ENCODE measurements at regions not wholly inside any gene's neighbourhood (a gene's known extent, or its start where the extent isn't known, plus 50 kb on each side); places are given as distances from the start of the nearest gene placed in this dataset.

DNA sequence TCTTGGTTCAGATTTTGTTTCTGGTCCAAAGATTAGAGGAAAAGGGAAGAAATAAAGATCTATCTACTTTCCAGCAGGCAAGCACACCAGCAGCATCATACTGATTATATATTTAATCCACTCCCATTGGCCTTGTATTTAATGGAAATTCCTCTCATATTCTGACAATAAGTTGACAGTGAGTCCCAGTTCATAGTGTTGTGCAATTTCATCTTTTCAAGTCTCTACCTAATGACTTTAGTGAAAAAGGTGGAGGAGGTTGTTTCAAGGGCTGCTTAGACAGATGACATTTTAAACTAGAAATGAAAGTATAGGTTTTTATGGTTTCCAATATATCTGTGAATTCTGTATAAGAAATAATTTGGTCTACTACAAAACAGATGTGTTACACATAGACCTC, 298.6 kb downstream of the PABPC4L start:
- Histone ChIP-seq H3K4me1 (ENCODE audit: control insufficient read depth, insufficient read depth, low read length) (no peaks in the 10 kb centered on the region), H3K4me3 (ENCODE audit: low read length) (no peak overlapping the region), H3K27me3 (ENCODE audit: control insufficient read depth, insufficient read depth, low read length) (no peaks in the 10 kb centered on the region), H3K36me3 (ENCODE audit: control insufficient read depth, insufficient read depth, low read length) (no peaks in the 10 kb centered on the region), H3K9me3 (ENCODE audit: control insufficient read depth, insufficient read depth, low read length) (no peaks in the 10 kb centered on the region), H3K27ac (ENCODE audit: low read length) (no peak overlapping the region)
- DNase-seq (ENCODE audit: low read depth, low spot score): no peak

DNA sequence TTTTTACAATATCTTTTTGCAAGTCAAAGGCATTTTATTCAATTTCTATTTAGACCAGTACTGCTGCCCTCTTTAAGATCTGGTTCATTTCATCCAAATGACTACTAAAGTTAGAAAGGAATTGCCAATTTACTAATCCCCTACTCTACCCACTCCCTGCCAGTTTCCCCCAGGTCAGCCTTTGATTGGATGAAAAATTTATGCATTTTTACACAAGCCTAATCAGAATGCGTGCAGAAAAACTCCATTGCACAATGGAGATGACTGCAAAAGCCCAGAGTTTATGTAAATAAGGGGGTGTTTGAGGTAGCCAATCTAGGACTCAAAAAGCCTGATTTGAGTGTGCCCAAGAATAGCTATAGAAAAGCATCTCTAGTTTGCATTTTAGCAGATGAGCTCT, 310.6 kb downstream of the PABPC4L start:
- no peak for DNase-seq (ENCODE audit: low read depth, low spot score)
- no CpG with 5 or more reads among the region's 1 CpG for WGBS (ENCODE audit: insufficient coverage, insufficient read length)
- Histone ChIP-seq H3K9me3 (ENCODE audit: control insufficient read depth, insufficient read depth, low read length) (no peaks in the 10 kb centered on the region), H3K4me3 (ENCODE audit: low read length) (no peak overlapping the region), H3K27ac (ENCODE audit: low read length) (no peak overlapping the region), H3K27me3 (ENCODE audit: control insufficient read depth, insufficient read depth, low read length) (no peaks in the 10 kb centered on the region), H3K36me3 (ENCODE audit: control insufficient read depth, insufficient read depth, low read length) (no peaks in the 10 kb centered on the region), H3K4me1 (ENCODE audit: control insufficient read depth, insufficient read depth, low read length) (no peaks in the 10 kb centered on the region)

DNA sequence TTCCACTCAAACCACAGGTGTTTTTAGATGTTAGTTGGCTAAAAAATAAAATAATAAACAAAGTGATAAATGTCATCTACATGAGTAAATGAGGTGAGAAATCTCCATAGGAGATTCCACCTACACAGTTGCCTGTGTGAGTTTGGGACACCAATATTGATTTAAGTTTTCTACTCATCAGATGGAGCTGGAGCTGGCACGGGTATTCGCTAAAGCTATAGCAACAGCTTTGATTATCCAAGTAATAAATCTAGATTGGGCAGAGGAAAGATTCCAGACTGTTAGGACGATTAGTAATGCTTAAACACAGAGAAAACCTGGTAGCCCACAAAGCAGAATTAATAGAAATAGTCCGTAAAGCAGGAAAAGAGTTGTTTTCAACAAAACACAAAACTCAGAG, 313.9 kb downstream of the PABPC4L start:
- H3K27me3 ChIP-seq (ENCODE audit: control insufficient read depth, insufficient read depth, low read length): no peaks in the 10 kb centered on the region
- no peaks in the 10 kb centered on the region for H3K4me1 ChIP-seq (ENCODE audit: control insufficient read depth, insufficient read depth, low read length)
- whole genome bisulfite sequencing (ENCODE audit: insufficient coverage, insufficient read length): no CpG with 5 or more reads among the region's 4 CpGs
- H3K27ac ChIP-seq (ENCODE audit: low read length): no peak overlapping the region
- DNase-seq (ENCODE audit: low read depth, low spot score): no peak
- H3K9me3 ChIP-seq (ENCODE audit: control insufficient read depth, insufficient read depth, low read length): no peaks in the 10 kb centered on the region
- H3K4me3 ChIP-seq (ENCODE audit: low read length): no peak overlapping the region
- H3K36me3 ChIP-seq (ENCODE audit: control insufficient read depth, insufficient read depth, low read length): no peaks in the 10 kb centered on the region

DNA sequence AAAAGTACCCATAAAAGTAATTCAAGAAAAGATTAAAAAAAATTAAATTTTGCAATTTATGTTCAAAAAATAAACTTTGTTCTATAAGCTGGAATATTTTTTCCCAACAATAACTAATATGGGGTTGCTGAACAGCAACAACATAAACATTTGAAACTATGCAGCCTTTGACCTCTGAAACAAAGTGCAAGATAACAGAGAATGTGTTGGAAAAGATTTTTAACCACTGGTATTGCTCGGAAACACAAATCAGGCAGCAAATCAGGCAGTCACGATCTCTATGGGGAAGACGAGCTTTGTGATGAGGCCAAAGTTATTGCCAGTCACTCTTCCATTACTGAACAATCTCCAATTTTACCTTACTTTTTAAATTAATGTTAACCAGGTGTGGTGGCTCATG, 332.1 kb downstream of the PABPC4L start:
- Histone ChIP-seq H3K4me1 (ENCODE audit: control insufficient read depth, insufficient read depth, low read length) (no peaks in the 10 kb centered on the region), H3K36me3 (ENCODE audit: control insufficient read depth, insufficient read depth, low read length) (no peaks in the 10 kb centered on the region), H3K27me3 (ENCODE audit: control insufficient read depth, insufficient read depth, low read length) (no peaks in the 10 kb centered on the region), H3K4me3 (ENCODE audit: low read length) (no peak overlapping the region), H3K27ac (ENCODE audit: low read length) (no peak overlapping the region), H3K9me3 (ENCODE audit: control insufficient read depth, insufficient read depth, low read length) (no peaks in the 10 kb centered on the region)
- no peak for DNase-seq (ENCODE audit: low read depth, low spot score)
- WGBS (ENCODE audit: insufficient coverage, insufficient read length): no CpG with 5 or more reads among the region's 3 CpGs

DNA sequence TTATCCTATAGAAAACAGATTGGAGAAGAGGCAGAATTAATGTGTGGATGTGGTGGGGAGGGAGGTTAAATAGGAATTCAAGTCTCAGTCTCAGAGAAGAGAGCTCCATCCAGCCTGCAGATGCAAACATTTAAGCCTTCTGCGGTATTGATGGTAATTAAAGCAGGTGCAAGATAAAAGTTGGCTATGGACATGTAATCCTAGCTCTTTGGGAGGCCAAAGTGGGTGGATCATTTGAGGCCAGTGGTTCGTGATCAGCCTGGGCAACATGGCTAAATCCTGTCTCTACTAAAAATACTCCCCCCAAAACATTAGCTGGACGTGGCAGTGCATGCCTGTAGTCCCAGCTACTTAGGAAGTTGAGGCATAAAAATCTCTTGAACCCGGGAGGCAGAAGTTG, 332.7 kb downstream of the PABPC4L start:
- H3K9me3 ChIP-seq (ENCODE audit: control insufficient read depth, insufficient read depth, low read length): no peaks in the 10 kb centered on the region
- no CpG with 5 or more reads among the region's 4 CpGs for WGBS (ENCODE audit: insufficient coverage, insufficient read length)
- H3K4me3 ChIP-seq (ENCODE audit: low read length): no peak overlapping the region
- H3K36me3 ChIP-seq (ENCODE audit: control insufficient read depth, insufficient read depth, low read length): no peaks in the 10 kb centered on the region
- no peak overlapping the region for H3K27ac ChIP-seq (ENCODE audit: low read length)
- DNase-seq (ENCODE audit: low read depth, low spot score): no peak
- H3K27me3 ChIP-seq (ENCODE audit: control insufficient read depth, insufficient read depth, low read length): no peaks in the 10 kb centered on the region
- no peaks in the 10 kb centered on the region for H3K4me1 ChIP-seq (ENCODE audit: control insufficient read depth, insufficient read depth, low read length)

DNA sequence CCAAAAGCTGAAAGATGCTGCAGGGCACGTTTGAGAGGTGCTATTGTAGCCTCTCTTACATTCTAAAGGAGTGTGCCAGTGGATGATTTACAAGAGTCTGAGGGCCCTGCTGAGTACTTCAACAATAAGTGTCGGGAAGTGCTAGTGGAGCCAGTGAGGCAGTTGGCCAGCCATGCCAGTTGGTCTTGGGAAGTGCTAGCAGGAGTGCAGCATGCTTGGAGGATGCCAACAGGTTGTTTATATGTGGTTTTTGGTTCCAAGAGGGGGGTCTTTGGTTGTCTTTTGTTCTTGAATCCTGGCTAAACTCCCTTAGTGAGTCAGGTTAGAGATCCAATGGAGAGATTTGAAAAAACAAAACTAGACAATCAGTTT, 335.3 kb downstream of the PABPC4L start:
- Histone ChIP-seq H3K27me3 (ENCODE audit: control insufficient read depth, insufficient read depth, low read length) (no peaks in the 10 kb centered on the region), H3K9me3 (ENCODE audit: control insufficient read depth, insufficient read depth, low read length) (no peaks in the 10 kb centered on the region), H3K27ac (ENCODE audit: low read length) (no peak overlapping the region), H3K4me1 (ENCODE audit: control insufficient read depth, insufficient read depth, low read length) (no peaks in the 10 kb centered on the region), H3K4me3 (ENCODE audit: low read length) (no peak overlapping the region), H3K36me3 (ENCODE audit: control insufficient read depth, insufficient read depth, low read length) (no peaks in the 10 kb centered on the region)
- WGBS (ENCODE audit: insufficient coverage, insufficient read length): no CpG with 5 or more reads among the region's 2 CpGs
- no peak for DNase-seq (ENCODE audit: low read depth, low spot score)

DNA sequence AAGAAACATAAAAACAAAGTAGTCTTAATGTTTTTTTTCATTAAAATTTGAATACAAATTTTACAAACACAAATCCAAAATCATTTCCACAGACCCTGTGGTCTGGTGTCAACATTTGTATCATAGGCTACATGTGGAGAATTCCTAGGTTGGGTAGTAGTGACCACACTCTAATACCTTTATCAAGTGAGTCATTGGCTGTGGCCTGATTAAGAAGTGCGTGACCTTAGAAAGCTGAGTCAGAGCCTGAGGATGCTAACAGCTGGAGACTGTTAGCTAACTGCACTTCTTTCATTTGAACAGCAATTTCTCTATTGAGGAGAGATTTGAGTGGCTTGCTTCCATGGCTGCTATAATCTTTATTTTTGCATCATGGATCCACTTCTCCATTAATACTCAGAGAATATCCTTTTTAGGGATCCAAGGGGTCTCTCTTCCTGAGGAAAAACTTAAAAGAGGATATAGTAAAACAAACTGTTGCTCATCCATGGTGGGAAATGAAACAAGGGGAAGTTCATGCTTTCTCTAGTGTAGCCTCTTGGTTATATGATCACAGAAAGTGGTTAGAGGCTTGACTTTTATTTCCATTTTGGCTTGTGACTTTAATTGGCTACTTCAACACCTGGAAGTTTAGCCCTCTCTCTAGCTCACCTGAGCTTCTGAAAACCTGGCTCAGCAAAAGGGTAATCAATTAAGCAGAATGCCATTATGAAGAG, 335.8 kb downstream of the PABPC4L start:
- DNase-seq (ENCODE audit: low read depth, low spot score): no peak
- no peaks in the 10 kb centered on the region for H3K27me3 ChIP-seq (ENCODE audit: control insufficient read depth, insufficient read depth, low read length)
- H3K27ac ChIP-seq (ENCODE audit: low read length): no peak overlapping the region
- H3K36me3 ChIP-seq (ENCODE audit: control insufficient read depth, insufficient read depth, low read length): no peaks in the 10 kb centered on the region
- no peaks in the 10 kb centered on the region for H3K4me1 ChIP-seq (ENCODE audit: control insufficient read depth, insufficient read depth, low read length)
- H3K9me3 ChIP-seq (ENCODE audit: control insufficient read depth, insufficient read depth, low read length): no peaks in the 10 kb centered on the region
- H3K4me3 ChIP-seq (ENCODE audit: low read length): no peak overlapping the region
- no CpG with 5 or more reads among the region's 1 CpG for WGBS (ENCODE audit: insufficient coverage, insufficient read length)

DNA sequence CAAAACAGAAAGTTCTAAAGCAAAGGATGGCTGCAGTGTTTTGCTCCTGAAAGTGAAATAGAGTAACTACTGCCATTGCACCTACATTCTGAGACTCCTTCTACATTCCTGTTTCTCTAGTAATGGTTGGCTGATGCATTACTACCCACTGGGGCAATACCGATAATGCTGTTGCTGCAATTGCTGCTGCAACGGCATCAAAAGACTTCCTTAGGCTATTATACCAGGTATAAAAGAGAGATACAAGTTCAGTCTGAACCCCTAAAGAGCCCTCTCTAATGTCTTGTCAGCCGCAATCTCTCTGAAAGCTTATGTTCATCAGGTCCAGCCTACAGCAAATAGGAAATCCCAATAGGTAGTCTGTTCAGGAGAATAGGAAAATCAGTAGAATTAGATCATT, 338.4 kb downstream of the PABPC4L start:
- Histone ChIP-seq H3K27ac (ENCODE audit: low read length) (no peak overlapping the region), H3K9me3 (ENCODE audit: control insufficient read depth, insufficient read depth, low read length) (no peaks in the 10 kb centered on the region), H3K36me3 (ENCODE audit: control insufficient read depth, insufficient read depth, low read length) (no peaks in the 10 kb centered on the region), H3K4me1 (ENCODE audit: control insufficient read depth, insufficient read depth, low read length) (no peaks in the 10 kb centered on the region), H3K4me3 (ENCODE audit: low read length) (no peak overlapping the region), H3K27me3 (ENCODE audit: control insufficient read depth, insufficient read depth, low read length) (no peaks in the 10 kb centered on the region)
- no peak for DNase-seq (ENCODE audit: low read depth, low spot score)
- no CpG with 5 or more reads among the region's 3 CpGs for WGBS (ENCODE audit: insufficient coverage, insufficient read length)

DNA sequence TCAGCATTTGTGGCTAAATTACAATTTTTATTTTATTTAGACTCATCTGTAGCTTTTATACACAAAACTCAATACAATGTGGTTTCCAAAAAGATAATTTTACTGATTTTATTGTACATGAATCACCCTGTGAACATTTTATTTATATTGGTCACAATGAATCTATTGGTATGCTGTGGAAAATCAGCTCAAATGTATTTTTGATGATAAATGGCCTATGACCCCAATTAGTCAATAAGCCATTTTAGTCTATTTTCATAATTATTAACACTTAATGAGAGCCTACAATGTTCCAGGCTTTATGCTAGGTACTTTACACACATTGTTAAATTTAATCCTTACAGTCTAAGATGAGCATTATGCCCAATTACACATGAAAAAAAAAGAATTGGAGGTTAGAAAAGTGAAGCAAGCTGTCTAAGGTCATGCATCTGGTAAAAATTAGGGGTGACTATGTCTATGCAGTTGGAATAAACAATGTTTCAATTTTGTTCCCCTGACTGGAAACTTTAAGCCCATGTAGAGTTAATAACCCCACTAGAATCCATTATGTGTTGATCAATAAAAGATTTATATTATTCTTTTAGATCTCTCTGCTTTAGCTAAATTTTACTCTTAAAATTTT, 344.7 kb downstream of the PABPC4L start:
- no peaks in the 10 kb centered on the region for H3K36me3 ChIP-seq (ENCODE audit: control insufficient read depth, insufficient read depth, low read length)
- no peaks in the 10 kb centered on the region for H3K9me3 ChIP-seq (ENCODE audit: control insufficient read depth, insufficient read depth, low read length)
- no peaks in the 10 kb centered on the region for H3K4me1 ChIP-seq (ENCODE audit: control insufficient read depth, insufficient read depth, low read length)
- no peak overlapping the region for H3K4me3 ChIP-seq (ENCODE audit: low read length)
- H3K27ac ChIP-seq (ENCODE audit: low read length): no peak overlapping the region
- H3K27me3 ChIP-seq (ENCODE audit: control insufficient read depth, insufficient read depth, low read length): no peaks in the 10 kb centered on the region
- no peak for DNase-seq (ENCODE audit: low read depth, low spot score)

DNA sequence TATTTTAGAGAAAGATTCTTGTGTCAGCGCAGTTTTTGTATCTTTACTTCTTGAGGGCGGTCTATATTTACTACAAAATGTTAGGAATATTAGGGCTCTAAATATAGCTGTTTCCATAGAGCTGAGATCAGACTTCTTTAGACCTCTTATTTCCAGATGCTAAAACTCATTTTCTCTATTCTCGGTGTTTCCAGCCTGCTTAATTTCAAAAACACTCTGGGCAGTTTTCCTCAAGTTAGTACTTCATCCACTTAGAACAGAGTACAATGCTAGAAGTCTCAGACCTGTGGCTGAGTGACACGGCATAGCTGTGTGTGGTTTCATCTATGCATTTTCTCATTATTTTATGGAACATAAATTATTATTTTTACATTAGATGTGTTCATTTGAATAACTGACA, 346.6 kb downstream of the PABPC4L start:
- Histone ChIP-seq H3K4me1 (ENCODE audit: control insufficient read depth, insufficient read depth, low read length) (no peaks in the 10 kb centered on the region), H3K9me3 (ENCODE audit: control insufficient read depth, insufficient read depth, low read length) (no peaks in the 10 kb centered on the region), H3K27ac (ENCODE audit: low read length) (no peak overlapping the region), H3K27me3 (ENCODE audit: control insufficient read depth, insufficient read depth, low read length) (no peaks in the 10 kb centered on the region), H3K4me3 (ENCODE audit: low read length) (no peak overlapping the region), H3K36me3 (ENCODE audit: control insufficient read depth, insufficient read depth, low read length) (no peaks in the 10 kb centered on the region)
- no CpG with 5 or more reads among the region's 4 CpGs for WGBS (ENCODE audit: insufficient coverage, insufficient read length)
- no peak for DNase-seq (ENCODE audit: low read depth, low spot score)

DNA sequence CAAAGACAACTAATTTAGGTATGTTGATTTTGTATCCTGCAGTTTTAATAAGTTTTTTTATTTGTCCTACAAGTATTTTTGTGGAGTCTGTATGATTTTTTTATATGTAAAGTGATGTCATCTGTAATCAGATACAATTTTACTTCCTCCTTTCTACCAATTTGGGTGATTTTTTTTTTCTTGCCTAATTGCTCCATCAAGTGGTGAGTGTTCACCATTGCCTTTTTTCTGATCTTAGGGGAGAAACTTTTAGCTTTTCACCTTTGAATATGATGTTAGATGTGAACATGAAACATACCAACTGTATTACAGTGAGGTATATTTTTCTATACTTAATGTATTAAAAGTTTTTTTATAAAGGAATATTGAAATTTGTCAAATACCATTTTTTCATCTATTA, 362.3 kb downstream of the PABPC4L start:
- H3K4me1 ChIP-seq (ENCODE audit: control insufficient read depth, insufficient read depth, low read length): no peaks in the 10 kb centered on the region
- no peak for DNase-seq (ENCODE audit: low read depth, low spot score)
- H3K27ac ChIP-seq (ENCODE audit: low read length): no peak overlapping the region
- H3K36me3 ChIP-seq (ENCODE audit: control insufficient read depth, insufficient read depth, low read length): no peaks in the 10 kb centered on the region
- H3K27me3 ChIP-seq (ENCODE audit: control insufficient read depth, insufficient read depth, low read length): no peaks in the 10 kb centered on the region
- no peaks in the 10 kb centered on the region for H3K9me3 ChIP-seq (ENCODE audit: control insufficient read depth, insufficient read depth, low read length)
- H3K4me3 ChIP-seq (ENCODE audit: low read length): no peak overlapping the region
